GM12878 (cell line): ENCODE measurements at regions not wholly inside any gene's neighbourhood (a gene's known extent, or its start where the extent isn't known, plus 50 kb on each side); places are given as distances from the start of the nearest gene placed in this dataset.

Source experiments
- ATF7 ChIP-seq: fragments of 450-650 bp; IDR thresholded peaks from 2 replicates; pipeline ENCODE4 v1.6.1; 2016; ENCODE audit warnings: low read depth, mild to moderate bottlenecking
- CUX1 ChIP-seq: IDR thresholded peaks from 2 replicates; pipeline ENCODE4 v1.6.1; 2012; ENCODE audit warnings: improper control_type of control experiment, low read depth, low read length; ENCODE audit not compliant: insufficient replicate concordance
- HDAC2 ChIP-seq: fragments of 200-600 bp; sonication (generic); IDR thresholded peaks from 2 replicates; pipeline ENCODE4 v1.6.1; 2017
- HSF1 ChIP-seq: fragments of 150-350 bp; IDR thresholded peaks from 2 replicates; pipeline ENCODE4 v1.6.1; 2014; ENCODE audit warnings: mild to moderate bottlenecking, low read depth, low read length
- NFYB ChIP-seq: IDR thresholded peaks from 2 replicates; pipeline ENCODE4 v1.6.1; 2011; ENCODE audit warnings: low read depth, mild to moderate bottlenecking, low read length, improper control_type of control experiment, moderate library complexity; ENCODE audit not compliant: insufficient read depth
- POLR2AphosphoS5 ChIP-seq: IDR thresholded peaks from 2 replicates; pipeline ENCODE4 v1.6.1; 2011; ENCODE audit warnings: mild to moderate bottlenecking, low read length, inconsistent platforms
- RCOR1 ChIP-seq: conservative IDR thresholded peaks from 2 replicates; pipeline ENCODE4 v1.6.1; 2012; ENCODE audit warnings: low read depth, low read length, improper control_type of control experiment
- SIX5 ChIP-seq: IDR thresholded peaks from 2 replicates; pipeline ENCODE4 v1.6.1; 2011; ENCODE audit warnings: mild to moderate bottlenecking, low read depth, low read length, moderate library complexity; ENCODE audit not compliant: severe bottlenecking
- SMAD1 ChIP-seq: fragments of 450-650 bp; IDR thresholded peaks from 2 replicates; pipeline ENCODE4 v1.6.1; 2018; ENCODE audit warnings: mild to moderate bottlenecking, low read depth; ENCODE audit not compliant: partially characterized antibody
- STAT3 ChIP-seq: IDR thresholded peaks from 2 replicates; pipeline ENCODE4 v1.6.1; 2011; ENCODE audit warnings: low read depth, low read length, improper control_type of control experiment
- SUZ12 ChIP-seq: fragments of 200-600 bp; sonication (generic); IDR thresholded peaks from one replicate; pipeline ENCODE4 v1.6.1; 2018; ENCODE audit warnings: antibody characterized with exemption, mild to moderate bottlenecking; ENCODE audit not compliant: unreplicated experiment
- ZBTB4 ChIP-seq: fragments of 450-650 bp; formaldehyde crosslinking; IDR thresholded peaks from 2 replicates; pipeline ENCODE4 v1.4.0; 2022; ENCODE audit warnings: mild to moderate bottlenecking, moderate library complexity
- ZNF384 ChIP-seq: IDR thresholded peaks from 2 replicates; pipeline ENCODE4 v1.6.1; 2012; ENCODE audit warnings: low read depth, mild to moderate bottlenecking, low read length, improper control_type of control experiment, borderline replicate concordance

GRCh38 chr15:52994290-52994689, 204.2 kb upstream of the ONECUT1 start (continued):
- TF ChIP-seq ZBTB4 (CRISPR knock-in tag) (no peak), POLR2AphosphoS5 (no peak), ATF7 (no peak), RCOR1 (no peak), HDAC2 (no peak), STAT3 (no peak), CUX1 (no peak), SMAD1 (no peak), NFYB (no peak), ZNF384 (no peak), HSF1 (no peak), SUZ12 (no peak), SIX5 (no peak)
- TF ChIP-seq, all 136 proteins: peak for 0
